Epithelial cell of prostate (primary cell): ENCODE measurements at regions not wholly inside any gene's neighbourhood (a gene's known extent, or its start where the extent isn't known, plus 50 kb on each side); places are given as distances from the start of the nearest gene placed in this dataset.
A peak's percentile ranks its signal among the peaks of the same experiment; 100 is the strongest.
"Not testable (repeated sequence)": the region's sequence is repeated elsewhere in the genome, so short reads cannot be mapped to it uniquely, and the experiment has no call there.

Experiments
- DNase-seq: peaks from one replicate; pipeline ENCODE4 v3.0.0-alpha.2; 2011; ENCODE audit warnings: low read depth, low spot score
- H3K27ac ChIP-seq: fragments of 450-650 bp; 2 replicates; pipeline ENCODE4 v1.5.1; 2017; ENCODE audit warnings: mild to moderate bottlenecking

DNA sequence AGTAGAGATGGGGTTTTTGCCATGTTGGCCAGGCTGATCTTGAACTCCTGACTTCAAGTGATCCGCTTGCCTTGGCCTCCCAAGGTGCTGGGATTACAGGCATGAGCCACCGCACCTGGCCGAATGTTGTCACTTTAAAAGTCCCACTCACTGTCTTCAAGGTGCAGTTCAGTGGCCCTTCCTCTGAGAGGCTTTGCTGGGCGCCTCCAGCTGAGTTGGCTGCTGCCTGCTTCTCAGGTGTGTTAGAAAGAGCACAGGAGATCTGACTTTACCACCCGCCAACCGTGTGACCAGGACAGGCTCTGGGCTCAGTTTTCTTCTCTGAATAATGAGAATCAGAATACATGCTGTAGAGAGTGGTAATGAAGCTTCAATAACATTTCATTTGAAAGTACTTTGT is 207.4 kb downstream of the CEP135 start:
- no peak overlapping the region for H3K27ac ChIP-seq
- DNase-seq, result no peak

DNA sequence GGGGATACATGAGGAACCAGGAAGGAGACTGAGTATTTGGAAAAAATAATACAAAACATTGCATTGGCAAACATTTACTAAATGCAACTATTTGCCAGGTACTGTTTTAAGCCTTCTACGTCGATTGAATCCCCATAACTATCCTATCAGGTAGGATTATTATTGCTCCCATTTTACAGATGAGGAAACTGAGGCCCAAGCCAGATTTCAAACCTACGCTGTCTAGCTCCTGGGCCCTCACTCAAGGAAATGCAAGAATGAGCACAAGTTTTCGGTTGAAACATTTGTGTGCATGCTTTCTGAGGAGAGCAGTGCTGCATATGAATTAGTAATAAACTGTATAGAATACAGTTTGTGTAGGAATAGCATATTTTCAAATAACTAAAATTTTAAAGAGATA is 206.7 kb downstream of the CEP135 start:
- no peak overlapping the region for H3K27ac ChIP-seq

GRCh38 chr4:56149591-56149990 is 200.8 kb downstream of the CEP135 start:
- H3K27ac ChIP-seq, result no peak overlapping the region
- DNase-seq, result no peak

More for the DNA sequence above, 206.7 kb downstream of the CEP135 start:
- no peak for DNase-seq

DNA sequence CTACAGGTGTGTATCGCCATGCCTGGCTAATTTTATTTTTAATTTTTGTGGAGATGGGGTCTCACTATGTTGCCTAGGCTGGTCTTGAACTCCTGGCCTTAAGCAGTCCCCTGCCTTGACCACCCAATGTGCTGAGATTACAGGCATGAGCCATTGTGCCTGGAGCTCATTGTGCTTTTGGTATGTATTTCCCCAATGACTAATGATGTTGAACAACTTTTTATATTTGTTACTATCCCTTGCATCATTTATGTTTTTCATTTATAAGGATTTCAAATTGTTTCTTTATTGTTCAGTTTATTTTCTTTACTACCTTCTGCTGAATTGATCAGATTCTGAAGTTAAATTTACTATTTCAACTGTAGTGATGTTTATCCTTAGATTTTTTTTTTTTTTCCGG is 199.7 kb downstream of the CEP135 start:
- no peak for DNase-seq
- peak overlapping the region; percentile 33 for H3K27ac ChIP-seq

DNA sequence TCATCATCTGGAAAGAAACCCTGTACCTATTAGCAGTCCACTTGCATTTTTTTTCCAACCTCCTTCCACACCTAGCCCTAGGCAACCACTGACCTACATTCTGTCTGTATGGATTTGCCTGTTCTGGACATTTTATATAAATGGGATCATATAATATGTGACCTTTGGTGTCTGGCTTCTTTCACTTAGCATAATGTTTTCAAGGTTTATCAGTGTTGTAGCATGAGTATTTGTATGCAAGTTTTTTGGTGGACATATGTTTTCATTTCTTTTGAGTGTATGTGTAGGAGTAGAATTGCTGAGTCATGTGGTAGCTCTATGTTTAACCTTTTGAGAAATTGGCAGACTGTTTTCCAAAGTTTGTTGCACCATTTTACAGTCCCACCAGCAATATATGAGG is 198.6 kb downstream of the CEP135 start:
- H3K27ac ChIP-seq, result no peak overlapping the region
- DNase-seq, result no peak

- H3K27ac ChIP-seq, result no peak overlapping the region
- no peak for DNase-seq
Measured at GRCh38 chr4:56146956-56147355, 198.2 kb downstream of the CEP135 start.

GRCh38 chr4:56142088-56142487 is 193.3 kb downstream of the CEP135 start:
- no peak overlapping the region for H3K27ac ChIP-seq
- no peak for DNase-seq

- no peak overlapping the region for H3K27ac ChIP-seq
- DNase-seq, result no peak
Measured at GRCh38 chr4:56139241-56139827, 190.6 kb downstream of the CEP135 start.

DNA sequence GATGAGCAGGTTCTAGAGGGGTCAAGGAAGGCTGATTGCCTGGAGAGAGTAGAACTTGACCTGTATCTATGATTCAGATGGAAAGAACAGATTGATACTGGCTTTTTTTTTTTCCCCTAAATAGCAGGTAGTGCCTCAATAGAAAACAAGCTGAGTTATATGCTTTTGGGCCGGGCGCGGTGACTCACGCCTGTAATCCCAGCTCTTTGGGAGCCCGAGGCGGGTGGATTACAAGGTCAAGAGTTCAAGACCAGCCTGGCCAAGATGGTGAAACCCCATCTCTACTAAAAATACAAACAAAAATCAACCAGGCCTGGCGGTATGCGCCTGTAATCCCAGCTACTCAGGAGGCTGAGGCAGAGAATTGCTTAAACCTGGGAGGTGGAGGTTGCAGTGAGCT is 186.1 kb downstream of the CEP135 start:
- H3K27ac ChIP-seq, DNase-seq: not testable (repeated sequence)

- H3K27ac ChIP-seq, result no peak overlapping the region
- DNase-seq, result no peak
Measured at GRCh38 chr4:56134266-56134665, 185.5 kb downstream of the CEP135 start.

DNA sequence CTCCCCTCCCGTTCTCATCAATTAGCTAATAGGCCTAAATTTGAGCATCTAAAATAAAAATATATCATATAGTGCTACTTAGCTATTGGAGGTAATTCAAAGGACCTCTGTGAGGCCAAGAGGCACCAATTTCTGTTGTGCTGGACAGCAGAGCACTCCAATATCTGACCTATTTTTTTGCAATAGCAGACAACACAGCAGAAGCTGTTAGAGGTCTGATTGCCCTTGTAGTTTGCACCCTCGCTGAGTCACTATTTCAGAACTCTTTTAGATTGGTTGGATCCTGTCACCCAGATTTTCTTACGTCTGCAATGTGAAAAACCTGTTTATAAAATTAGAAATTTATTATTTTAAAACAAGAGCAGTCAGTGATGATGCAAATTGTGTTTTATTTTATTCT is 184.1 kb downstream of the CEP135 start:
- H3K27ac ChIP-seq, result no peak overlapping the region
- no peak for DNase-seq

GRCh38 chr4:56132188-56132587 is 183.4 kb downstream of the CEP135 start:
- DNase-seq, H3K27ac ChIP-seq: not testable (repeated sequence)

DNA sequence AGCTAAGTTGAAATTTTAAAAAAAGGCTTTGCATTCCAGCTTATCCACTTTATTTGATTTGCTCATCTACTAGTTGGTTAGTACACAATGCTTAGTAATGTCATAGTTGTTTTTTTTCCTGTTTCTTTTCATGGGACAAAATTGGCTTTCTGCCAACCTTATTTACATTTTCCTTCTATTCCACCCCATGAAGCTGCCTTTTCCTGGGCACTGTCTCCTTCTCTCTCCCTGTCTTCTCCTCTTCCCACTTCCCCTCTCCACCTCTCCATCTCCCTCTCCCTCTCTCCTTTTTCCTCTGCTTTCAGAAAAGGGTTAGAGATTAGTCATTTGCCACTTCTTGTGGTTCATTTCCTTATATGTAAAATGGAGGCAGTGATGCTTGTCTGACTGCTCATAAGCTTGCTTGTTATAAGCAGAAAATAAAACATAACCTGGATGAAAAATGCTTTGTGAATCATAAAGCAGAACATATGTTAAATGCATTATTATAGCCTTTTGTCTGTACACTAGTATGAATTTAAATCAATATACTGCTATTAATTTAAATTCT is 181.9 kb downstream of the CEP135 start:
- no peak for DNase-seq
- no peak overlapping the region for H3K27ac ChIP-seq

- no peak overlapping the region for H3K27ac ChIP-seq
- DNase-seq, result no peak
Measured at GRCh38 chr4:56129431-56129861, 180.7 kb downstream of the CEP135 start.

DNA sequence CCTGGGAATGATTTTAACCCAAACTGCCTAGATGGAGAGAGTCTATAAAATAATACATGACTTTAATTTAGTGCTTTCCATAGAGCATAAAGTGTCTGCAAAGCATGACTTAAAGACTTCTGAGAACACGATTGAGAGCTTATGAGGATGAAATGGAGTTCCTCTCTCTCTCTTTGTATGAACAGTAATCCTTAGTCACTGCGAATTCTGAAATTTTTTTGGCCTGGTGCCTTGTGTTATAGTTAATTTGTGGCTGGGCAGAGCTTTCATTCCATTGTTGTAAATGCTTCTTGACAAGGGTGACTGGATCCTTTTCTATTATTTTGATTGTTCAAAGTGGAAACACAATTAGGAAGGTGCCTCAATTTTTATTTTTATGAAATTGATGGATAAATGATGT is 179.5 kb downstream of the CEP135 start:
- no peak for DNase-seq
- H3K27ac ChIP-seq, result no peak overlapping the region

DNA sequence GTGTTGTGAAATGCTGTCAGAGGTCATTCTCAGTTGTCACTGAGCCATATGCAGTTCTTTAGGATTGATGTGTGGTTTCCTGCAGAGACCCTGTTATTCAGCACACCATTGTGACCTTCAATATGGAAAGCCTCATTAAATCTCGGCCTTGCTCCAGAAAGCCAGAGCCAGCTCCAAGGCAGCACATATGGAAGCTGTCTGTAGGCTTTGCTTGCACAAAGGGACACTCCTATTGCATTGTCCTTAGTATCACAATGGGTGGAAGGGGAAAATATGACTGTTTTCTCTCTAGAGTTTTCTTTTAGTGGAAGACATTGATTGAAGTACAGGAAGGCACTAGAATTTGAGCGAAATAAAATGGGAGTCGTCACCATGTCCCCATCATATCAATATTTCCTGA is 179.0 kb downstream of the CEP135 start:
- DNase-seq, result no peak
- H3K27ac ChIP-seq, result no peak overlapping the region

DNA sequence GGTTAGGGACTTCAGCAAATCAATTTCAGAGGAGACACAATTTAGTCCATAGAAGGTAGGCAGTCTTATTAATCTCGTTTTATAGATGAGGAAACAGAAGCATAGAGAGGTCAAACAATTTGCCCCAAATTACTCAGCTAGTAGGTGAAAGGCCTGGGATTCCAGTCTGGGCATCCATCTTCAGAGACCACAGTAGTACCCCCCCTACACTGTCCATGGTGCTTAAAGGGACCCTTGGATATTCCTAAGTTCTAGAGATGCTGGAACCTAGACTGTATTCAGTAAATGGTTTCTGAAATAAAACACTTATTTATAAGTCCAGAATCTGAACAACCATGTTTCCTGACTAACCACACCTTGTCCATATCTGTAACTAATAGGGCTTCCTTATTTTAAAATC is 174.8 kb downstream of the CEP135 start:
- DNase-seq, result no peak
- H3K27ac ChIP-seq, result no peak overlapping the region

DNA sequence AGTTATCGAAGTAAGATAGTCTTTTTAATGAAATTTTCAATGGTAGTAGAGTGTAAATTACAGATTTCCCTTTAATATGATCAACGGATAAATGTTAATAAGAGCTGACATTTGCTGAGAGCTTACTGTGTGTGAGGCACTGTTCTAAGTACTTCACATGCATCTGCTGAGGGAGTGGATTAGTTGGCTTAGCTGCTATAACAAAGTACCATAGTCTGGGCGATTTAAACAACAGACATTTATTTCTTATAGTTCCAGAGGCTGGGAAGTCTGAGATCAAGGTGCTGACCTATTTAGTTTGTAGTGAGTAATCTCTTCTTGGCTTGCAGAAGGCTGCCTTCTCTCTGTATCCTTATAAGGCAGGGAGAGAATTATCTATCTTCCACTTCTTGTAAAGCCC is 174.3 kb downstream of the CEP135 start:
- no peak overlapping the region for H3K27ac ChIP-seq
- no peak for DNase-seq

- H3K27ac ChIP-seq, result no peak overlapping the region
- DNase-seq, result no peak
Measured at GRCh38 chr4:56118845-56119244, 170.1 kb downstream of the CEP135 start.

DNA sequence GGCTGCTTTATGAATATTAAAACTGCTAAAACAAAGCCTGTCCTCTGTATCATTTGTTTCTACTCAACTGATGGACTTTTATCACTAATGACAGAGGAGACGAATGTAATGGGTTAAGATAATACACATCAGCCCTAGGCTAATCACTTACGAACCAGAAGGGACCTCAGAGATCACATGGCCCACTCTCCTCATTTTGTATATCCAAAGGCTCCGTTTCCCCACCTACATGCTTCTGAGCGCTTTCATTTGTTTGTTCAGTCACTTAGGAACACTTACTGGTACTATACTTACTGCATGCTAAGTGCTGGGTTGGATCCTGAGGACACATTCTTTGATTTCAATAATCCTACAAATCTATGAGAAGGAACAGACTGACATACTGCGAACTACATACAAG is 169.3 kb downstream of the CEP135 start:
- no peak overlapping the region for H3K27ac ChIP-seq
- DNase-seq, result no peak

DNA sequence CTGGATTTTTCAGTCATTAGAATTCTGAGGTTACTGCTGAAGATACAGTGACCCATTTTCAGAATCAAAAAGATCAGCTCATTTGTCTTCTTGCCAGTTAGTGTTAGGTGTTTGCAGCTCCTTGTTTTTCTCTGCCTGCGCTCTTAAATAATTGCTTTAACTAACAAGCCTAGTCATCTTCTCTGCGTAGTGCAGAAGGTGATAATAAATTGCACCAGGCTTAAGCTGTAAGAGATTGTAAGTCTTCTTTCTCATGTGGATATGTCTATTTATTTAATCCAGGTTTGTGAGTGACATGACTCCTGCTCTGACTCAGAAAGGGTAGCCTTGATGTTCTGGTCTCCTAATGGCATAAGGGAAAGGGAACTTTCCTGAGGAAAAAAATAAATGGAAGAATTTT is 167.2 kb downstream of the CEP135 start:
- H3K27ac ChIP-seq, result no peak overlapping the region
- no peak for DNase-seq

DNA sequence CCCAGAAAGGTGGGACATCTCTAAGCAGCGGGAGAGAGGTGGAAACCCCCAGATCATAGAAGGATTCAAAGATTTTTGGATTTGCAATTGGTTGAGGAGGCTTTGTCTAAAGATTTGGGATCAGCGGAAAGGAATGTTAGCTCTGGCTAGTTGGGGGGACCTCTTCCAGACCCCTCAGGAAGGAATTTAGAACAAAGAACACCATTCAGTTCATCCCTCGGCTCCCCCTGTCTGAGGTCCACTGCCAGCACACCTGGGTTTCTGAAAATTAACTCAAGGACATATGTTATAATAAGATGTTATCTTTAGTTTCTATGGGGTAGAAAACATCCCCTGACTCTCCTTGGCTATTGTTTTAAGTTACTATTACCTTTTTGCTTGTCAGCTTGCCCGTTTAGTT is 163.6 kb downstream of the CEP135 start:
- no peak overlapping the region for H3K27ac ChIP-seq
- no peak for DNase-seq
